ENCODE measurements at regions not wholly inside any gene's neighbourhood (a gene's known extent, or its start where the extent isn't known, plus 50 kb on each side); places are given as distances from the start of the nearest gene placed in this dataset.

DNA sequence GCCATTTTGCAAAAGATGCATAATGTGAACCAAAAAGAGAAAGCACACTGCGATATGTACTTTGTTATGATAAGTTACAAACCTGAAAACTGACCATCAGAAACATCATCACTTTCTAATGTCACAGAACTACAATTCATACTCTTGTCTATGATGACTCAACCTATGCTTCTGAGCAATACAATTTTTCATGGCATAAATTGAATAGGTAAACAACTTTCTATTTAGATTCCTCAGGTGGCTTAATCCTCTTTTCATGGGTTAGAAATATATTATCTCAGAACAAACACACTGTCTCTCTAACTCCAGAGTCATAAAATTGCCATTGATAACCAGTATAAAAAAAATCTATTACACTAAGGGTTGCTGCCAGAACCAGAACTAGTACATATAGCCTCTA, 1715.0 kb upstream of the FLRT2 start:
- Mint-ChIP-seq H3K9me3 (no peaks in the 10 kb centered on the region), H3K27me3 (ENCODE audit: low read depth) (no peaks in the 10 kb centered on the region), H3K36me3 (ENCODE audit: low read depth) (no peaks in the 10 kb centered on the region), H3K4me1 (peaks cover 21% of the 10 kb centered on the region), H3K27ac (no peak overlapping the region), H3K4me3 (no peak overlapping the region)
- TF ChIP-seq, protein P1, sequence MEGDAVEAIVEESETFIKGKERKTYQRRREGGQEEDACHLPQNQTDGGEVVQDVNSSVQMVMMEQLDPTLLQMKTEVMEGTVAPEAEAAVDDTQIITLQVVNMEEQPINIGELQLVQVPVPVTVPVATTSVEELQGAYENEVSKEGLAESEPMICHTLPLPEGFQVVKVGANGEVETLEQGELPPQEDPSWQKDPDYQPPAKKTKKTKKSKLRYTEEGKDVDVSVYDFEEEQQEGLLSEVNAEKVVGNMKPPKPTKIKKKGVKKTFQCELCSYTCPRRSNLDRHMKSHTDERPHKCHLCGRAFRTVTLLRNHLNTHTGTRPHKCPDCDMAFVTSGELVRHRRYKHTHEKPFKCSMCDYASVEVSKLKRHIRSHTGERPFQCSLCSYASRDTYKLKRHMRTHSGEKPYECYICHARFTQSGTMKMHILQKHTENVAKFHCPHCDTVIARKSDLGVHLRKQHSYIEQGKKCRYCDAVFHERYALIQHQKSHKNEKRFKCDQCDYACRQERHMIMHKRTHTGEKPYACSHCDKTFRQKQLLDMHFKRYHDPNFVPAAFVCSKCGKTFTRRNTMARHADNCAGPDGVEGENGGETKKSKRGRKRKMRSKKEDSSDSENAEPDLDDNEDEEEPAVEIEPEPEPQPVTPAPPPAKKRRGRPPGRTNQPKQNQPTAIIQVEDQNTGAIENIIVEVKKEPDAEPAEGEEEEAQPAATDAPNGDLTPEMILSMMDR (IDR thresholded peaks at IDR 0.05; ENCODE audit: unreplicated experiment in 3 of 3), result no peak

DNA sequence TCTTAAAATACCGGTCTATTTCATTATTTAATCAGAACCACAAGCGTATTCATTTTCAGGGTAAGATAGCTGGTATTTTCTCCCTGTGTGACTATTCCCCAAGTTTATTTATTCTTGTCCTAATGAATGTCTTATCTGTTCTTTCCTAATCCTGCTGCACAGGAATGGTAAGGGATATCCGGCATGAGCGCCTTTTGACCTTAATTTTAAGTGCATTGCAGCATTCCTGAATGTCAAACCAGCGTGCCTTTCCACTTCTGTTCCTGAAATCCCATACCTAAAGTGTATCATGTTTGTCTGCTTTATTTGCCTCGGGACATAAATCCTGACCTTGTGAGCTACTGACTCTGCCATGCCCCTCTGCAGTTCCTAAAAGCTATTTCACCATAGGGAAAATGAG, 1713.2 kb upstream of the FLRT2 start:
- TF ChIP-seq, protein P1 (IDR thresholded peaks at IDR 0.05; ENCODE audit: unreplicated experiment in 3 of 3), result no peak
- H3K4me1 Mint-ChIP-seq, result peaks cover 21% of the 10 kb centered on the region
- H3K4me3 Mint-ChIP-seq, result no peak overlapping the region
- H3K27ac Mint-ChIP-seq, result peak overlapping the region in 1 of 3 experiments; percentile 12
- H3K36me3 Mint-ChIP-seq (ENCODE audit: low read depth), result no peaks in the 10 kb centered on the region
- H3K27me3 Mint-ChIP-seq (ENCODE audit: low read depth), result no peaks in the 10 kb centered on the region
- H3K9me3 Mint-ChIP-seq, result no peaks in the 10 kb centered on the region

DNA sequence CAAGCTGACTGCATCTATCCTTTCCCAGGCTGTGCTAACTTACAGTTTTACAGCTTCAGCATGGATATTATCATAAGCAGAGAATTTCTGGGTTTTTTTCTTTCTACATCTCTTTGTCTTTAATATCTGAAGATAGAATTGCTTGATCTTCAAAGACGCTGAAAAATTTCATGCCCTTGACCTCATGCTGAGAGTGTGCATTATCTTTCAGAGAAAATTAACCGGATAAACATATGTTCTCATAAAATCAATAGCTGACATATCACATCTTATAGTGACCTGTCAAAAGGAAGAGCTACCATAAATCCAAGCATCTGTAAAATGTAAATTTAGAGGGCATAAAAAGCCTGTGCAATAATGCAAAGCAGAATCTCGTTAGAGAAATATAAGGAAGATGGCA, 1704.1 kb upstream of the FLRT2 start:
- peaks cover 47% of the 10 kb centered on the region for H3K4me1 Mint-ChIP-seq
- TF ChIP-seq, protein P1 (IDR thresholded peaks at IDR 0.05; ENCODE audit: unreplicated experiment in 3 of 3), result no peak
- H3K36me3 Mint-ChIP-seq (ENCODE audit: low read depth), result no peaks in the 10 kb centered on the region
- H3K27me3 Mint-ChIP-seq (ENCODE audit: low read depth), result no peaks in the 10 kb centered on the region
- H3K4me3 Mint-ChIP-seq, result no peak overlapping the region
- peak overlapping the region in 1 of 3 experiments; percentile 7 for H3K27ac Mint-ChIP-seq
- H3K9me3 Mint-ChIP-seq, result no peaks in the 10 kb centered on the region

DNA sequence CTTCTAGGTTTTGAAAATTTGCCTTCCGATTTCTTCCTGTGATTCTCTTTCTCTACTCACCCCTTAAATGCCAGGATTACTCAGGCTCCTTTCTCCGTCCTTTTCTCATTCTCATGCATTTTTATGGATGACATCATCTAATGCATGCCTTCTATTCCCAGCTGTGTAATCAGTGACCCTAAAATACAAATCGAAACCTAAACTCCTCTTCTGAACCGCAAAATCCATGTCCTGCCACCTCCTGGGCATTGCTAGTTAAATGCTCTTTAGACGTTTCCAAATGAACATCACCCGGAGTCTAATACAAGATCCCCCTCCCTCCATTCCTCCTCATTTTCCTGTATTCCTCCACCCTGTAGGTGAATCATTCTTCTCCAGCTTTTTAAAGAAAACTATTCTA, 1703.1 kb upstream of the FLRT2 start:
- TF ChIP-seq, protein P1 (IDR thresholded peaks at IDR 0.05; ENCODE audit: unreplicated experiment in 3 of 3), result no peak
- no peaks in the 10 kb centered on the region for H3K36me3 Mint-ChIP-seq (ENCODE audit: low read depth)
- peak overlapping the region in 2 of 3 experiments; percentile 15 to 31 for H3K27ac Mint-ChIP-seq
- peaks cover 47% of the 10 kb centered on the region for H3K4me1 Mint-ChIP-seq
- no peaks in the 10 kb centered on the region for H3K9me3 Mint-ChIP-seq
- peak overlapping the region in 2 of 3 experiments; percentile 2 to 38 for H3K4me3 Mint-ChIP-seq
- H3K27me3 Mint-ChIP-seq (ENCODE audit: low read depth), result no peaks in the 10 kb centered on the region

DNA sequence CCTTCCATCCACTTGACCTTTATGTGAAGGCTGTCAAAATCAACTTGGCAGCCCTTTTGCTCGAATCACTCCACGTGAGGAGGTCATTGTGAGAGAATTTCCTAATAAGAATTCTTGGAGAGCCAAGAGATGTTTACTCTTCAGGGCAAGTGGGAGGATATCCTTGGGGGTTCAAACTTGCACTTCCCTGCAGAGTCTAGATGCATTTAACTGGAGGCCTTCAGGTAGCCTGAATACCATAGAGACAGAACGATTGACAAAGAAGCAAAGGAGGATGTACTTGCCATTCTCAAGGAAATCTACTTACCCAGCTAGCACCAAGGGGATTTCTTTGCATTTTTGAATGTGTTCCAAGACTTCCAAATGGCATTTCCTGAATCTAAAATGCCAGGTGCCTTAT, 1702.6 kb upstream of the FLRT2 start:
- Mint-ChIP-seq H3K4me3 (no peak overlapping the region), H3K36me3 (ENCODE audit: low read depth) (no peaks in the 10 kb centered on the region), H3K4me1 (peaks cover 46% of the 10 kb centered on the region), H3K27ac (peak overlapping the region in 1 of 3 experiments; percentile 15), H3K9me3 (no peaks in the 10 kb centered on the region), H3K27me3 (ENCODE audit: low read depth) (no peaks in the 10 kb centered on the region)
- TF ChIP-seq, protein P1 (IDR thresholded peaks at IDR 0.05; ENCODE audit: unreplicated experiment in 3 of 3), result no peak

DNA sequence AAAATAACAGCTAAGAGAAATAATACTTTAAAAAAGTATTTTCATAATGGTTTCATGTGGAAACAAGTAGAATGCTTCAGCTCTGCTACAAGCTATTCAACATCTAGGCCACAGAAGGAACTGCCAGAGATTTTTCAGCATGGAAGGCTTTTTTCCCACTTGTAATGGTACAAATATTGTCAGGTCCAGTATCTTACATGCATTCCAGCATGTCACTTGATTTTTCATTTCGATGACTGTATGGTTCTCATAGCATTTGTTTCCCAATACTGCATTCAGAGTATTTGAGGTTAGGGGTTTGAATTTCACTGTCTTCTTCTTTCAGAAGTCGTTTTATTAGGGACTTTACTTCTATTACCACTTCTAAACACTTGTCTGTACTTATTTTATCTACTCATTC, 1701.5 kb upstream of the FLRT2 start:
- H3K9me3 Mint-ChIP-seq, result no peaks in the 10 kb centered on the region
- no peaks in the 10 kb centered on the region for H3K27me3 Mint-ChIP-seq (ENCODE audit: low read depth)
- no peaks in the 10 kb centered on the region for H3K36me3 Mint-ChIP-seq (ENCODE audit: low read depth)
- peak overlapping the region in 1 of 3 experiments; percentile 10 for H3K27ac Mint-ChIP-seq
- H3K4me1 Mint-ChIP-seq, result peaks cover 42% of the 10 kb centered on the region
- no peak overlapping the region for H3K4me3 Mint-ChIP-seq
- TF ChIP-seq, protein P1 (IDR thresholded peaks at IDR 0.05; ENCODE audit: unreplicated experiment in 3 of 3), result no peak
